Stimulated activated naive CD4-positive, alpha-beta T cell (primary cell): ENCODE measurements at regions not wholly inside any gene's neighbourhood (a gene's known extent, or its start where the extent isn't known, plus 50 kb on each side); places are given as distances from the start of the nearest gene placed in this dataset.

Experiments used
- DNase-seq, 6 experiments: peaks; one replicate each; lab custom pipeline; 2025; lab: John Stamatoyannopoulos, UW

DNA sequence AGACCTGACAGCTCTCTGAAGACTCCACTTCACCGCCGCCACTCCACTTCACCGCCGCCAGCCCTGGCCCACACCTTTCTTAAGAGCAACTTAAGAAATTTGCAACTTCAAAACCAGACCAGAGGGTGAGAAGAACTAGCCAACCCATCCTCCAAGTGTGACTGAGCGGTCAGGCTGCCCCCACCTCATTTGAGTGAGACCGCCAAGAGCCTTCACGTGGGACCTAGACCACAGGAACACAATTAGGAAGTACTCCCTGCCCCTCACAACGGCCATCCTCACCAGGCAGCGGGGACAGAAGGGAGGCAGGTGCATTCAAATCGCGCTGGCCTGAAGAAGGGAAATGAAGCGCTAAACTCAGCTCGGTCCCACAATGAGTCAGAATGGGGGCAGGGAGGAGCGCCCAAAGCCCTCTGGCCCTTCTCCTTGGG lies 156.8 kb upstream of the BCL6 start:
- DNase-seq = no peak

DNA sequence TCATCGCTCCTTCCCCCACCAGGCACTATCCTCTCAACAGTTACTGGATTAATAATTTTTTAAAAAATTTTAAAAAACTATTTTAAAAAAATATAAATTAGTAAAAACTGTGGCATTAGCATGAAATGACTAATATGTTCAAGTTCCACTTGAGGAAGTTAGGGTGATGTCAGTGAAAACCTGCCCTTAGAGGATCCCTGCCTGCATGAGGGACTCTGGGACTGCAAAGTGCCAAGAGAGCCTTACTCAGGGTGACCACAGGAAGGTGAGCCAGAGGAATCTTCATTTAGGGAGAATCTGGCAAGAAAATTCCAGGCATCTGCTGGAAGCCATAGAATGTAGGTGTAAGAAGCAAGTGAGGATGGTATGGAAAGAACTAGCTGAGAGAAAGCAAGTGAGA lies 157.7 kb upstream of the BCL6 start:
- DNase-seq = no peak

DNA sequence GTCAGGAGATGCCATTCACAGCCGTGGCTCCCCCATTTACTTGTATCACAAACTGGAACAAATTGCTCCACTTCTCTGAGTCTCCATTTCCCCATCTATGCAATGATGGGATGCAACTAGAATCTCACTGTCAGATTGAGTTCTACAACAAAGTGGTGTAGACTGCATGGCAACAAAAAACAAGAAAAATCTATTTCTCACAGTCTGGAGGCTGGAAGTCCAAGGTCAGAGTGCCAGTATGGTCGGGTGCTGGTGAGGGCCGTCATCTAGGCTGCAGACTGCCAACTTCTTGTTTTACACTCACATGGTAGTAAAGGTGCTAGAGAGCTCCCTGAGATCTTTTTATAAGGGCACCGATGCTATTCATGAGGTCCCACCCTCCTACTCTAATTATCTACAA lies 158.4 kb upstream of the BCL6 start:
- DNase-seq = no peak

DNA sequence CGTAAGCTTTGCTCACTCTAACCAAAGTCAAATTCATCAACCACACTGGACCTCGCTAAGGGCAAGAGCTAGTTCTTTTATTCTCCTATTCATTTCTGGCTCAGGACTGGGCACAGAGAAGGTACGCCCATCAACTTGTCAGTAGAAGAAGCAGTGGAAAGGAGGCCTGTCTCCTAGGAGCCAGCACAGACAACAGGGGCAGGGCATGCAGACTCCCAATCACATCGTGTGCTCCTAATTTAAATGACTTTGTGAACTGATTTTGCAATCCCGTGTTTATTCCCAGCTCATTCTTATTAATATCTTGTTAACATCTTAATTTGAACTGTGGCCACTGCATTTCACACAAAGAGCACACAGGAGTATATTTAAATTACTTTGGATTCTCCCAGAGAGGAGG lies 161.1 kb upstream of the BCL6 start:
- DNase-seq = no peak

DNA sequence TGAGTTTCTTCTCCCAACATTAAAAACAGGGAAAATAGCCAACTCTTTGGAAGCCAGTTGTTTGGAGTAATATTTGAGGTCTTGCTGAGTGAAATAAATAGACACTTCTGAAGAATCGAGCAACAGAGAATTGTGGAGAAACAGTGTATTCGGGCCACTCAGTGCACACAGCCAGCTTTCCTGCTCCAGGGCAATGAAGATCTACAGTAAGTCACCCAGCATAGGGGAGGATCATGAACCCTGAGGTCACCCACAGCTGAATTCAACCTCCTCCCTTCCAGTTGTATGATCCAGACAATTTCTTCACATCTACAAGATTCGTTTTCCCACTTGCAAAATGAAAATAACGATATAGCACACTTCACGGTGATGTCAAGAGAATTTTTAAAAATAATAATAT lies 161.7 kb upstream of the BCL6 start:
- no peak for DNase-seq

DNA sequence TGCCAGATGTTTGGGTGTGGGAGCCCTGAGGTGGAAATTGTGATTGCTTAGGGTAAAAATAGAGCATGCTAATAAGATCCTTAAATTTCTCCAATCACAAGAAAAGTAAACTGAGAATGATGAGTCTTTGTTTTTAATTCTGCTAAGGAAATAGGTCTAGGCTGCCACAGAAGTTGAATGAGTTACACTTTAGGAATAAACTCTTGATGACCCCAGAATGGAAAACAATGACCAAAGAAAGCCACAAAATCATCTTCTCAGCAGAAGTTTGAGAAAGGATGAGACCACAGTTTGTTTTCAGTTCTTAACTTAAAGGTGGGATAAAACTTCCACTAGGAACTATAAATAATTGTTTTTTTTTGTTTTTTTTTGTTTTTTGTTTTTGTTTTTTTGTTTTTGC lies 164.6 kb upstream of the BCL6 start:
- DNase-seq = no peak

DNA sequence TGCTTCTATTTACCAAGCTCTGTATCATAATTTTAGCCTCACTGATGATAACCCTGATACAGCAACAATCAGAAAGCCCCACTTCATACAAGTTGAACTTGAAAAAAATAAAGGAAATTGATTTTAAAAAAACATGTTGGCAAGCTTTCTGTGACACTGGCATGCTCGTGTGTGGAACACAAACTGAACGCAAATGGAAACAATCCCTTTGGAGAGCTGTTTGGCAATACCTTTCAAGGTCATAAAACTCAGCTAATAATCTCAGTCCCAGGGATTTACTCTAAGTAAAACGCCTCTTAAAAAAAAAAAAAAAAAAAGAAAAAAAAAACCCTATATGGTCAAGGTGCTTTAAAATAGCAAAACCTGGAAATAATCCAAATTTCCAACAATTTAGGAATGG lies 166.7 kb upstream of the BCL6 start:
- DNase-seq = no peak

DNA sequence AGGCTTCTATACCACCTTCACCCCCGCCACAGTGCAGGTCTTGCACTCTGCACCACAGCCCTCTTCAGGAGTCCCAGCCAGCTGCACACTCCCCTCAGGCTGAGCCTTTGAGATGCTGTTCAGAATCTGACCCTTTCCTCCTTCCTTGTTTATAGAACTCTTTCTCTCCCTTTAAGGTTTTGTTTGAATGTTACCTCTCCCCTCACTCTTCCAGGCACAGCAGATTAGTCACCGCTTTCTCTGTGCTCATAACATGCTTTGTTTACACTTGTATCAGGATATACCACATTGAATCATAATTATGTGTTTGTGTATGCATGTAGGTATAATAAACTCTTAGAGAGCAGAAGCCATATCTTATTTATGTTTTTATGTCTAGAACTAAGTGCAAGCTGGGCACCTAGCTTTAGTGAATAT lies 168.4 kb upstream of the BCL6 start:
- DNase-seq = no peak

DNA sequence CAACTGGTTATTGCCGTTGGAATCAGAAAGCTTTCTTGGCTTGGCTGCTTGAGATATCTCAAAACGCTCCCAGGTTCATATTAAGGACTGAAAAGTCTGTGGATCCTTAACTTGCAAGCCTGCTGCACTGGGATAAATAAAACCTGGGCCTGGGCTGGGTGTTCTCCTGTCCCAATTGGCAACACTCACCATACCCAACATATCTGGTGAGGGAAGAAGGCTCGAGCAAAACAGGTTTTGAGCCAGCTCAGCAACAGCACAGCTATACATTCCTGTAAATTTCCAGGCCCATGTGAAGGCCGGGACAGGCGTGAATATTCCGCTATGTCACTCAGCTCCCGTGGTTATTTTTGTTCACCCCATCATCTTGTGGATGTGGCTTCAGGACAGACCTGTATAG lies 169.0 kb upstream of the BCL6 start:
- no peak for DNase-seq

DNA sequence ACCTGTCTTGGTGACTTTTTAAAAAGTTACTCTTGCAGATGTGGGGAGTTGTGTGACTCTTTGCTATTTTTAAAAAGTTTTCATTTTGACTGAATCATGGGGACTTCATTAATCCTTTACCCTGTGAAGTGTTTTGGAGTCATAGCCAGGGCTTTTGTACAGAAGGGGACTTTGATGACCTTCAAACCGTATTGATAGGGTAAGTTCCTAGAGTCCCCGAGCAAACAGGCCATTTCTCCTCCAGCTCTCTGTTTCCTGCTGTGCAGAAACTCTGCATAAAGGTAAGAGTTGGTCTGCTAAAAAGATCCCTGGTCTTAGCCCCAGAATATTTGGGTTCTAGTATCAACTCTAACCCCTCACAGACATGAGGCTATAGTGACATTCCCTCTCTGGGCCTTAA lies 170.8 kb upstream of the BCL6 start:
- DNase-seq = no peak

DNA sequence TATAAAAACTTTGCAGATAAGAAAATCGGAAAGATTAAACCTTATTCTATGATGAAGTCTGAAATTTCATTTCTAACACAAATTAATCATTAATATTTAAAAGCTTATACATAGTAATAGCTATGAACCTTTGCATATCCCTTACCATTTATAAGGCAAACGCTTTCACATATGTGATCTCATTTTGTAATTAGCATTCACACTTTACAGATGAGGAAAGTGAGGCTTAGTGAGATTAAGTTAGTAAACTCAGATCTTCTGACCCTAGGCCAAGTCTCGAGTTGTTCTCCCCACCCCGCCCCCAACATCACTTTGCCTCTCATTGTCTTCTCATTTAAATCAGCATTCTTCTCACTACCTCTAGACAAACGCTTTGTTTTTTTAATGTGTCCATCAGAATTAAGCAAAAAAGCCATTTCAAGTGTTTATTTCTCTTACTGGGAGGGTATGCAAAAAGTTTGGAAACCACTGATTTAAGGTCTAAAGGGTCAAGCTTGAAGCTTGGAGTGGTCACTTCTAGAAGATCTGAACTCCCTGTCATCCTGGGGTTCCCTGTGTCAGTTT lies 172.9 kb upstream of the BCL6 start:
- no peak for DNase-seq

DNA sequence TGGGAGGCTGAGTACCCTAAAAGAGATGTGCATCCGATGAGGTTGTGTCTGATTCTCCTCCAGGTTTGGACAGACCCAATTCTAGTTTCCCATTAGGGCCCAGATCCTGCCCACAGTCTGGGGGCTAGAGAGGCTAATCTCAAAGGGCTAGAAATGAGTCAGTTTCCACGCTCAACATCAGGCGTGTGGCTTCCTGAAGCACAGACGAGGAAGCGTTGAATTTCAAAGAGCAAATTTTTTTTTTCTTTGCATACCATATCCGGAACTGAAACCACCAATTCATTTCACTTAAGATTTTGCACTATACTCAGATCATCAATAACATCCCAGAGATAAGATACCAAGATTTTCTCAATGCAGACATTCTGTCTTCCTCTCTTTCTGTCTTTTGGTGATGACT lies 173.8 kb upstream of the BCL6 start:
- peak; percentile 13 to 63 (median 39) for DNase-seq

DNA sequence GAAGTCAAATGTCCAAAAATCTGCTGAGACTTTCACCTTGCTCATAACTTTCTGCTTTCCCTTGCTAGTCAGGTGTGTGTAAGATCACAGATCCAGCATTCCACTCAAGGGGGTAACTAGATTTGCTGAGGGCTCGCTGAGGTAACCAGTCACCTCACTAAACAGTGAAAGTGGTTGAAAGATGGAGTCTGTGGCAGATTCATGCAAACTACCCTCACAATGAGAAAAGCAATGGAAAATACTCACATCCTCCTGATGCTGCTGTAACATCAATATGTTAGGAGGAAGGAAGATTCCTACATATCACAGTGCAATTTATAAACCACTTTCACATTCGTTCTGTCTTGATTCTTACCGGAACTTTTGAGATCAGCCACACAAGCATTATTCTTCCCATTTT lies 174.3 kb upstream of the BCL6 start:
- DNase-seq = no peak

DNA sequence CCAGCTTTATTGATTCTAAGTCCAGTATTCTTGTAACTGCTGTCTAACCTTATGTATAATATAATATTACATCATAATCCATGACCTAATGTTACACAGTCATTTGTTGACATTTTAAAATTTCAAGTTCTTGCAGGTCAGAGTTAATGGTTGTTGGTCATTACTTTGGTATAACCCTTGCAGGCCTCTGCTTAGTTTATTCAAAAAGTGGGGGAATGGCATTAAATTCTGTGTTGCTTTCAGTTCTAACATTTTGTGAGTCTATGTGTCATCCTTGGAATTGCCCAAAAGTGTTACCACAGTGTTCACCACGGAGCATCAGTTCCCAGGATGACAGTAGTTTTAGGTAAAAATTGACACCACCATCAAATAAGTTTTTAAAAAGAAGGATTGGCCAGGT lies 174.8 kb upstream of the BCL6 start:
- no peak for DNase-seq

DNA sequence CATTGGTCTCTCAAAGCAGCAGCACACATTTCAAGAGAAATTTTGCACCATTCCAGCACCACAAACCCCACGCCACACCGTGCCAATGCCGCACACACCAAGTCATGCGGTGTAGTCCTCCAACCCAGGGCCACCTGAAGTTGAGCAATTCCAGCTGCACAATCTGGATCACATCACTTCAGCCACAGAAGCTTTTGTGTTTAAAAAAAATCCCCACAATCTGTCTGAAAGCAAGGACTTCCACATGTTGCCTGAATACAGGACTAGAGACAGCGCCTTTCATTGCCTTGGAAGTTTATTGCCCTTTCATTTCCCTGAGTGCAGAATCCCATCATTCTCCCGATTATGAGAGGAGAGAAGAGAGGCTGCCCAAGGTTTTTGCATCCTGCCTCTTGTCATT lies 175.6 kb upstream of the BCL6 start:
- no peak for DNase-seq

DNA sequence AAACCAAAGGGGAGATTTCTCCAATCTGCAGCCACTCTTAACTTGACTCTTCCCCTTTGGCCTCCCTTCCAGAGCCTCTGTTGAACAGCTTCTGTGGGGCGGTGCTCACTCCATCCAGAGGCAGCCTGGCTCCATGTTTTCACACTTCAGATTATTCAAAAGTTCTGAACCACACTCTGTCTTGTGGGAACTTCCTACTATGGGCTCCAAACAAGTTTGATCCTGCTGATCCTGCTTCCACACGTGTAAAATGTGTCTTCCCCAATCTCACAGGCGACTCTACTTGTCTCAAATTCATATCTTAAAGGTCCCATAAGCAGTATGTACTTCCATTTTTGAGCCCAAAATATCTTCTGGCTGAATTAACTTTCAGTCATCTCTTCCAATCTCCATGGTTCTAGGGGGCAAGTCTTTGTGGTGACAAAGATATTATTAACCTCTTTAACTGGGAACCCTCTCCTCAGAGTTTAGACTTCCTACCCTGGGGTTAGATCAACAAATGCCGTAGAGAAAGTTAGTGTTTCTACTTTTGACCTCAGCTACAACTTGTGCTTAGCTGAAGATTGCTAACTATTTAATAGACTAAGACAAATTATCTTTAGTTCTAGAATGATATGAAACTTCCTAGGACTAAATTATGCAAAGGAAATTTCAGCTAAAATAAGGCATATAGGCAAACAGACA lies 176.3 kb upstream of the BCL6 start:
- no peak for DNase-seq

DNA sequence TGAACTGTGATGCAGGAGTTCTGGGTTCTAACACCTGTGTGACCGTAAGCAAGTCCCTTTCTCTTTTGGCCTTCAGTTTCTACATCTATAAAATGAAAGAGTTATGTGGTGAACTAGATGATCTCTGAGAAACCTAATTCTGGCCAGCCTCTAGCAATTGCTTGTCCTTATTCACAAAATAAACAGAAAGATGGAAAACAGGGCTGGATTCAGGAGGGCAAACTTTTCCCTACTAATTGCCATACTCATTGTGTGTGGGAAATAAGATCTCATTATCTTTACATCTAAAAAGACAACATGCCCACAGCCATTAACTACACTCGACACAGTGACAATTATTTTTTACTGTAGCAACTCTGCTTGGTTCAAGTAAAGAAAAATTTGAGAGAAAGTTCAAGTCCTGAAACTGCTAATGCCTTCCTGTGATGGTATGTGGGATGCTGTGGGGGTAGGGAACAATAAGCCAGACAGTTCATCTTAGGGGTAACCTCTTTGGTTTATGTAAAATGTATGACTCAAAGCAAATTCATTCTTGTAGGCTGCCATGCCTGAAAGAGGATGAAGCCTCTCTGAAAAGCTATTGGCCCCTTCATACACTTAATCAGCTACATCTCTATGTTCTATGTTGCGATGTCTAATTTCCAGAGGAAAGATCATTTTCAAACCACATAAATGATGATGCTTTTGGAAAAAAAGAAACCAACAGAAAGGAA lies 177.6 kb upstream of the BCL6 start:
- DNase-seq = no peak

DNA sequence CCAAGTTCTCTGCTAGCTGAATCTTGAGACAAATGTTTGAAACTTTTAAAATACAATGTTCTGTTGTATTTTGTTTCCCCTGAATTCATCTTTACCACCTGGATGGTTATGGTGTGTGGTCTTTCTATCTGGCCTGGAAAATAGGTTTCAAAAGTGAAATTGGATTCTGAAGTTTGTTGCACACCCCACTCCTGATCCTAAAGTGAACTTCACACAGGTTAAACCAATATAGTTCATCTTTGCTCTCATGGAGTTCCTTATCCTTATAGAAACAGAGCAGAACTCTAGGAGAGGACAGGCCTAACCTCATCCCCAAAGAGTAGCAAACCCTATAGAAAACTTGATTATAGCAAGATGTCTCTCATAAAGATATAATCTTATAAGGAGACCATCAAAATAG lies 179.4 kb upstream of the BCL6 start:
- no peak for DNase-seq

DNA sequence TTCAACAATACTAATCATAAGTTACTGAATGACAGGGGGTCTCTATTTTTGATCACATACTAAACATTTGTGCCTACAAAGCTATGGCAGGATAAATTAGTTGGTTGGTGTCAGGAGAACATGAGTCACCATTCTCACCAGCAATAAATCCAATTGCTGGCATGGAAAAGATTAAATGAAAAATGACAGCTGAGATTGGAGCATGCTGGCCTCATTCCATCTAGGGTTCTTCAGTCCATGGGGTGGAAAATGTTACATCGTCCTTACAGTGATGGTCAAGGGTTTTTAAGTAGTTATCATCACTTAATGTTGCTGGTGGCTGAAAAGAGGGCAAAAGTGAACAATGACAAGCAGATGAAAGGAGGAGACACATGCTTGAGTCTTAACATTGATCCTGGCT lies 180.1 kb upstream of the BCL6 start:
- no peak for DNase-seq

DNA sequence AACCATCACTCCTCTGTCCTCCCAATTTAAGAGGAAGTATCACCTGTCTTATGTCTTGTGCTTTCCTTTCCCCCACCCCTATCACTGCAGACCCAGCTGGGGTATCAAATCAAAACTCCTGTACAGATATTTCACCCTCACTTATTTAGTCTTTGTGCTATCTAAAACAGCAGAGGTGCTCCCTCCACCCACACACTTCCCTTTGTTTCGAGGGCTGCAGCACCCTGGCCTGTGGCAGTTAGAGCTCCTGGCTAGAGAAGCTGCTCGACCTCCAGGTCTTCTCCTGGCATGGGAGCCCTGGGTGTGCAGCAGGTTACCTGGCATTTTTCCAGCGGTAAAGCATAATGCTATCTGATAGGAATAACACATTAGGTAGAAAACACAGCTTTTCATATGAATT lies 181.4 kb upstream of the BCL6 start:
- peak in 1 of 6 experiments; percentile 7 for DNase-seq

DNA sequence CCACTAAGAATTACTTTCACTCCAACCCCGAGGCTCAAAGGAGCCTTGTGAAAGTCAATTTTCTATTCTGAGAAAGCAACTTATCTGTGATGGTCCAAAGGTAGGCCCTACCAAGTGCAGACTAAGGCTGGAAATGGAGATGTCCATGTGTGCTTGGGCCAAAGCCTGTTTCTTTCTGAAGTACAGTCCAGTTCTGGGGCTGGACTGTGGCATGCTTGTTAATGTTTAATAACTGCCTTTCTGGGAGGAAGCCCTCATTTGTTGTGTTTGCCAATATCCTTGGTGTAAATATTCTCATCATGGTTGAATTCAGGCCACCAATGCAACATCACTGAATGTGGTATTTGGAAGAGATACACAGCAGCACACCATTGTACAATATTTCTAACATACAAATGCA lies 182.3 kb upstream of the BCL6 start:
- DNase-seq = no peak

DNA sequence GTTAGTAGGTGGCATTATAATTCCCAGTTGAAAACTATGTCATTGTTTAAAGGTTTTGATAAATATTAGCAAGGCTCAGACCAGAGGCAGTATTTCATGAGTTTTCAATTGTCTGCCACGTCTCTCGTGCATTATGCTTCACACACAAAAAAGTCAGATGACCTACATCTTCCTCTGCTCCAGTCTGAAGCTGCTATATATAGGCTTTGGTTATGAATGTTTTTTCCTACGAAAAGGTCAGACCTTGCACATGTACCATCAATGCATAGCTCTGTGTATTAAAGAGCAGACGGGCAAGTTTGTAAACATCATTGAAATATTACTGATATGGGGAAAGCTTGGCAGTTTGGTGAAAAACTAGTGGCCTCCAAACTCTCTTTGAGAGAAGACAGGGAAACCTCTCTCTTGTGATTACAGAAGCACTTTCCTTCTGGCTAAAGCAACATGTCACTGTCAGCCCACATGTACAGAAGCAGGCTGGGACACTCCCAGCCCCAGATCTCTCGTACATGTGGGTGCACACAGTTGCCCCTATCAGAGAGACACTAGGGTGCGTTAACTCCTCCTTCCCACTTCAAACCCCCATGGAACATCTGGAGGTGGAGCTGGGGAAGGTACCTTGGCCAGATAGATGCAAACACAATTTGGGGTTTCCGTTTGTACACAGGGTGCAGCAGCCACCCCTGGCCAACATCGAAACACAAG lies 184.0 kb upstream of the BCL6 start:
- no peak for DNase-seq

DNA sequence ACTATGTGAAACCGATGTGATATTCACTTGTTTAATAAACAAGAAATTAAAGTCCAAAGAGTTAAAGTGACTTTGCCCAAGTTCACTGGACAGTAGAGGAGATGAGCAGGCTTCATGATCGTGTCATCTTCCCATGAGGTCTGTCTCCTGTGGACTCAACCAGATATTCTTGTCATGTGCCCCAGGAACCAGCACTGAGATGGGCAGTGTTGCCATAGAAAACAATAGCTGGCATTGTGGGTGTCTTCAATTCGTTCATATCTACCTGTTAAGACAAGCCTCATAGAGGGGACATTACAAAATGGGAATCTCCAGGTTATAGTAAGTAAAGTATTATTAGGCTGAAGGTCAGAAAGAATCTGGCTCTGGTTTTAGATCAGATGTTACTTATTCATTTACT lies 184.8 kb upstream of the BCL6 start:
- DNase-seq = no peak
